ENCODE measurements at regions not wholly inside any gene's neighbourhood (a gene's known extent, or its start where the extent isn't known, plus 50 kb on each side); places are given as distances from the start of the nearest gene placed in this dataset.
"Not testable (repeated sequence)": the region's sequence is repeated elsewhere in the genome, so short reads cannot be mapped to it uniquely, and the experiment has no call there.

- not testable (repeated sequence) for H3K4me1 ChIP-seq (ENCODE audit: control insufficient read depth in 2 of 2, insufficient read depth in 2 of 2, low read length in 2 of 2); H3K4me3 ChIP-seq (ENCODE audit: low read length in 2 of 2); H3K9me3 ChIP-seq (ENCODE audit: control insufficient read depth in 2 of 2, low read length in 2 of 2); H3K27ac ChIP-seq (ENCODE audit: low read depth in 2 of 2, low read length in 2 of 2); H3K36me3 ChIP-seq (ENCODE audit: control insufficient read depth in 2 of 2, insufficient read depth in 2 of 2, low read length in 2 of 2); H3K9ac ChIP-seq (ENCODE audit: low read depth in 1 of 2, low read length in 2 of 2); H3K27me3 ChIP-seq (ENCODE audit: control insufficient read depth in 2 of 2, insufficient read depth in 2 of 2, low read length in 2 of 2)
Observed at GRCh38 chr4:118492963-118493362, 140.2 kb upstream of the PRSS12 start.

- H3K9ac ChIP-seq (ENCODE audit: low read depth in 1 of 2, low read length in 2 of 2); H3K27me3 ChIP-seq (ENCODE audit: control insufficient read depth in 2 of 2, insufficient read depth in 2 of 2, low read length in 2 of 2); H3K9me3 ChIP-seq (ENCODE audit: control insufficient read depth in 2 of 2, low read length in 2 of 2); H3K4me1 ChIP-seq (ENCODE audit: control insufficient read depth in 2 of 2, insufficient read depth in 2 of 2, low read length in 2 of 2); H3K36me3 ChIP-seq (ENCODE audit: control insufficient read depth in 2 of 2, insufficient read depth in 2 of 2, low read length in 2 of 2); H3K27ac ChIP-seq (ENCODE audit: low read depth in 2 of 2, low read length in 2 of 2); H3K4me3 ChIP-seq (ENCODE audit: low read length in 2 of 2): not testable (repeated sequence)
Observed at GRCh38 chr4:118494437-118494836, 141.6 kb upstream of the PRSS12 start.

GRCh38 chr4:118502967-118503366, 150.2 kb upstream of the PRSS12 start:
- not testable (repeated sequence) for H3K27me3 ChIP-seq (ENCODE audit: control insufficient read depth in 2 of 2, insufficient read depth in 2 of 2, low read length in 2 of 2); H3K4me1 ChIP-seq (ENCODE audit: control insufficient read depth in 2 of 2, insufficient read depth in 2 of 2, low read length in 2 of 2); H3K9me3 ChIP-seq (ENCODE audit: control insufficient read depth in 2 of 2, low read length in 2 of 2); H3K4me3 ChIP-seq (ENCODE audit: low read length in 2 of 2); H3K9ac ChIP-seq (ENCODE audit: low read depth in 1 of 2, low read length in 2 of 2); H3K36me3 ChIP-seq (ENCODE audit: control insufficient read depth in 2 of 2, insufficient read depth in 2 of 2, low read length in 2 of 2); H3K27ac ChIP-seq (ENCODE audit: low read depth in 2 of 2, low read length in 2 of 2)

- H3K27ac ChIP-seq (ENCODE audit: low read depth in 2 of 2, low read length in 2 of 2); H3K27me3 ChIP-seq (ENCODE audit: control insufficient read depth in 2 of 2, insufficient read depth in 2 of 2, low read length in 2 of 2); H3K4me1 ChIP-seq (ENCODE audit: control insufficient read depth in 2 of 2, insufficient read depth in 2 of 2, low read length in 2 of 2); H3K9ac ChIP-seq (ENCODE audit: low read depth in 1 of 2, low read length in 2 of 2); H3K36me3 ChIP-seq (ENCODE audit: control insufficient read depth in 2 of 2, insufficient read depth in 2 of 2, low read length in 2 of 2); H3K4me3 ChIP-seq (ENCODE audit: low read length in 2 of 2); H3K9me3 ChIP-seq (ENCODE audit: control insufficient read depth in 2 of 2, low read length in 2 of 2): not testable (repeated sequence)
Observed at GRCh38 chr4:118504927-118505326, 152.1 kb upstream of the PRSS12 start.

GRCh38 chr4:118505491-118505890, 152.7 kb upstream of the PRSS12 start:
- H3K27me3 ChIP-seq (ENCODE audit: control insufficient read depth in 2 of 2, insufficient read depth in 2 of 2, low read length in 2 of 2): not testable (repeated sequence)

GRCh38 chr4:118512870-118513269, 160.1 kb upstream of the PRSS12 start:
- not testable (repeated sequence) for H3K9ac ChIP-seq (ENCODE audit: low read depth in 1 of 2, low read length in 2 of 2); H3K27me3 ChIP-seq (ENCODE audit: control insufficient read depth in 2 of 2, insufficient read depth in 2 of 2, low read length in 2 of 2); H3K9me3 ChIP-seq (ENCODE audit: control insufficient read depth in 2 of 2, low read length in 2 of 2); H3K27ac ChIP-seq (ENCODE audit: low read depth in 2 of 2, low read length in 2 of 2); H3K4me3 ChIP-seq (ENCODE audit: low read length in 2 of 2); H3K36me3 ChIP-seq (ENCODE audit: control insufficient read depth in 2 of 2, insufficient read depth in 2 of 2, low read length in 2 of 2); H3K4me1 ChIP-seq (ENCODE audit: control insufficient read depth in 2 of 2, insufficient read depth in 2 of 2, low read length in 2 of 2)

More at GRCh38 chr4:118505491-118505890, 152.7 kb upstream of the PRSS12 start:
- H3K27ac ChIP-seq (ENCODE audit: low read depth in 2 of 2, low read length in 2 of 2); H3K9ac ChIP-seq (ENCODE audit: low read depth in 1 of 2, low read length in 2 of 2); H3K4me3 ChIP-seq (ENCODE audit: low read length in 2 of 2); H3K4me1 ChIP-seq (ENCODE audit: control insufficient read depth in 2 of 2, insufficient read depth in 2 of 2, low read length in 2 of 2); H3K9me3 ChIP-seq (ENCODE audit: control insufficient read depth in 2 of 2, low read length in 2 of 2); H3K36me3 ChIP-seq (ENCODE audit: control insufficient read depth in 2 of 2, insufficient read depth in 2 of 2, low read length in 2 of 2): not testable (repeated sequence)

- not testable (repeated sequence) for H3K36me3 ChIP-seq (ENCODE audit: control insufficient read depth in 2 of 2, insufficient read depth in 2 of 2, low read length in 2 of 2); H3K27me3 ChIP-seq (ENCODE audit: control insufficient read depth in 2 of 2, insufficient read depth in 2 of 2, low read length in 2 of 2); H3K4me1 ChIP-seq (ENCODE audit: control insufficient read depth in 2 of 2, insufficient read depth in 2 of 2, low read length in 2 of 2); H3K9me3 ChIP-seq (ENCODE audit: control insufficient read depth in 2 of 2, low read length in 2 of 2); H3K27ac ChIP-seq (ENCODE audit: low read depth in 2 of 2, low read length in 2 of 2); H3K9ac ChIP-seq (ENCODE audit: low read depth in 1 of 2, low read length in 2 of 2); H3K4me3 ChIP-seq (ENCODE audit: low read length in 2 of 2)
Observed at GRCh38 chr4:118514332-118514731, 161.5 kb upstream of the PRSS12 start.

- H3K9ac ChIP-seq (ENCODE audit: low read depth in 1 of 2, low read length in 2 of 2); H3K9me3 ChIP-seq (ENCODE audit: control insufficient read depth in 2 of 2, low read length in 2 of 2); H3K4me3 ChIP-seq (ENCODE audit: low read length in 2 of 2); H3K27me3 ChIP-seq (ENCODE audit: control insufficient read depth in 2 of 2, insufficient read depth in 2 of 2, low read length in 2 of 2); H3K36me3 ChIP-seq (ENCODE audit: control insufficient read depth in 2 of 2, insufficient read depth in 2 of 2, low read length in 2 of 2); H3K27ac ChIP-seq (ENCODE audit: low read depth in 2 of 2, low read length in 2 of 2); H3K4me1 ChIP-seq (ENCODE audit: control insufficient read depth in 2 of 2, insufficient read depth in 2 of 2, low read length in 2 of 2): not testable (repeated sequence)
Observed at GRCh38 chr4:118516107-118516506, 163.3 kb upstream of the PRSS12 start.

GRCh38 chr4:118530107-118530506, 155.1 kb upstream of the METTL14 start:
- H3K27ac ChIP-seq (ENCODE audit: low read depth in 2 of 2, low read length in 2 of 2); H3K4me3 ChIP-seq (ENCODE audit: low read length in 2 of 2); H3K27me3 ChIP-seq (ENCODE audit: control insufficient read depth in 2 of 2, insufficient read depth in 2 of 2, low read length in 2 of 2); H3K36me3 ChIP-seq (ENCODE audit: control insufficient read depth in 2 of 2, insufficient read depth in 2 of 2, low read length in 2 of 2); H3K9ac ChIP-seq (ENCODE audit: low read depth in 1 of 2, low read length in 2 of 2); H3K9me3 ChIP-seq (ENCODE audit: control insufficient read depth in 2 of 2, low read length in 2 of 2); H3K4me1 ChIP-seq (ENCODE audit: control insufficient read depth in 2 of 2, insufficient read depth in 2 of 2, low read length in 2 of 2): not testable (repeated sequence)

- H3K4me1 ChIP-seq (ENCODE audit: control insufficient read depth in 2 of 2, insufficient read depth in 2 of 2, low read length in 2 of 2); H3K4me3 ChIP-seq (ENCODE audit: low read length in 2 of 2); H3K27ac ChIP-seq (ENCODE audit: low read depth in 2 of 2, low read length in 2 of 2); H3K36me3 ChIP-seq (ENCODE audit: control insufficient read depth in 2 of 2, insufficient read depth in 2 of 2, low read length in 2 of 2); H3K27me3 ChIP-seq (ENCODE audit: control insufficient read depth in 2 of 2, insufficient read depth in 2 of 2, low read length in 2 of 2); H3K9me3 ChIP-seq (ENCODE audit: control insufficient read depth in 2 of 2, low read length in 2 of 2); H3K9ac ChIP-seq (ENCODE audit: low read depth in 1 of 2, low read length in 2 of 2): not testable (repeated sequence)
Observed at GRCh38 chr4:118531947-118532346, 153.2 kb upstream of the METTL14 start.

- H3K27me3 ChIP-seq (ENCODE audit: control insufficient read depth in 2 of 2, insufficient read depth in 2 of 2, low read length in 2 of 2); H3K4me3 ChIP-seq (ENCODE audit: low read length in 2 of 2); H3K9ac ChIP-seq (ENCODE audit: low read depth in 1 of 2, low read length in 2 of 2); H3K36me3 ChIP-seq (ENCODE audit: control insufficient read depth in 2 of 2, insufficient read depth in 2 of 2, low read length in 2 of 2); H3K27ac ChIP-seq (ENCODE audit: low read depth in 2 of 2, low read length in 2 of 2); H3K9me3 ChIP-seq (ENCODE audit: control insufficient read depth in 2 of 2, low read length in 2 of 2); H3K4me1 ChIP-seq (ENCODE audit: control insufficient read depth in 2 of 2, insufficient read depth in 2 of 2, low read length in 2 of 2): not testable (repeated sequence)
Observed at GRCh38 chr4:118535788-118536187, 149.4 kb upstream of the METTL14 start.

All from mucosa of rectum (tissue), 2 donors.